Islet of Langerhans (tissue), 1 donor: ENCODE measurements at regions not wholly inside any gene's neighbourhood (a gene's known extent, or its start where the extent isn't known, plus 50 kb on each side); places are given as distances from the start of the nearest gene placed in this dataset.
"Not testable (repeated sequence)": the region's sequence is repeated elsewhere in the genome, so short reads cannot be mapped to it uniquely, and the experiment has no call there.

Experiments used
- FAIRE-seq: peaks from one replicate; lab custom pipeline; 2011; peaks lifted over from hg19 to GRCh38; lab: Jason Lieb, UNC

- no peak for FAIRE-seq
Observed at GRCh38 chr5:123937230-123937629, 425.3 kb downstream of the CSNK1G3 start.

DNA sequence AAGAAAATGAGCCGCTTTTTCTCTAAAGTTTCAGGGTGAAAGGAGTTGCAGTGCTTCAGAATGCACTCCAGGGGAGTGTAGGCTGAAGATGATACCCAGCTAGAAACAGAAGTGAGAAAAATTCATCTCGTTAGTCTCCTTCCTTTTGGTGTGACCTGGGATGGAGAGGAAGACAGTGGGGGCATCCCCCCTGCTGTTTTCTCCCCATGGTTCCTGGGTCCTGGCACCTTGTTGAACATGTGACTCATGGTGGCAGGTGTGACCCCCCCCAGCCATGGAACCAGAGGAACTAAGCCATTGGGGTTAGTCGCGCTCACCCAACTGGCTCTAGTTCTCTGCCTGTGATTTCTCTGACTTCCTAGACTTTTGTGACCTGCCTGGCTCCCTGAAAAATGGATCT is 424.6 kb downstream of the CSNK1G3 start:
- FAIRE-seq: no peak

- FAIRE-seq: not testable (repeated sequence)
Observed at GRCh38 chr5:123933812-123934211, 421.8 kb downstream of the CSNK1G3 start.

GRCh38 chr5:123929055-123929474 is 417.1 kb downstream of the CSNK1G3 start:
- FAIRE-seq: no peak

DNA sequence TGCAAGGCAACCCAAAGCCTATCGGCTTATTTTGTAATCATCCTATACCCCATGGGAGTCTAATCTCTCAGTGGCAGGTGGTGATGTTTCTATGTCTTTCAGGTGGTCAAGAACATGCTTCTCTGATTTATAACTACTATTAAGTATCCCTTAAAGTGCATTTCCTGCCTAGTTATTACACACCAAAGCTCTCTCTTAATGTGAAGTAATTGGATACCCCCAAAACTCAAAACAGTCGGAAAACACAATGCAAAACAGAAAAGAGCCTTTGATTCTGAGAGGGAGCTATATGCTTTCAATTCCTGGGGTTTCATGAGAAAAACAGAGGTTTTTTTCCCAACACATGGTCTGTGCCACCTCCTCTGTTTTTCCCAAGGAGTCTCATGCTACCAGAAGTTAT is 416.4 kb downstream of the CSNK1G3 start:
- no peak for FAIRE-seq

DNA sequence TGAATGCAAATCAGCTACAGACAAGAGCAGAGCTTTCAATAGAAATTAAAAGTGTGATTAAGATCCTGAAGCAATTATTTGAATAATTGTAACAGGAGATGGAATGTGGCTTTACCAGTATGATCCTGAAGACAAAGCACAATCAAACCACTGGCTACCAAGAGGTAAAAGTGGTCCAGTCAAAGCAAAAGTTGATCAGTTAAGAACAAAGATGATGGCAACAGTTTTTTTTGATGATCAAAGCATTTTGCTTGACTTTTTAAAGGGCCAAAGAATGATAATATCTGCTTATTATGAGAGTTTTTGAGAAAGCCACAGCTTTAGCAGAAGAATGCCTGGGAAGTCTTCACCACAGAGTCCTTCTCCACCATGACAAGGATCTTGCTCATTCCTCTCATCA is 409.2 kb downstream of the CSNK1G3 start:
- no peak for FAIRE-seq

- FAIRE-seq: peak; percentile 79
Observed at GRCh38 chr5:123916345-123917121, 404.6 kb downstream of the CSNK1G3 start.

- no peak for FAIRE-seq
Observed at GRCh38 chr5:123914333-123914732, 402.4 kb downstream of the CSNK1G3 start.

DNA sequence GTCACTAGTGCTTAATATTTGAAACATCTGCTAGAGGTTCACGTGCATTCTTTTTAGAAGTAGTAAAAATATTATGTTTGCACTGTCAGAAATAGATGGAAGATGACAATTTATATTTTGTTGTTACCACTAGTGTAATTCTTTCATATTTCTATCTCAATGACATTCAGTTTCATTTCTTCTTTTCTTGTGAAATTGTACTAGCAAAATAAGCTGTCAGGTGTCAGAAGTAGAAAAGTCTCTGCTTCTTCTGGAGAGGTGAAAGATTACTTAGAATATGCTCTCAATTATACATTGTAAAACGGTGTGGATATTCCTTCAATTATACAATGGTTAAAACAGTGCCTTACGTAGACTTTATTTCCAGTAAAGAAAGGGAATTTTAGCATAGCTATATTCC is 395.4 kb downstream of the CSNK1G3 start:
- no peak for FAIRE-seq

GRCh38 chr5:123906698-123907295 is 394.8 kb downstream of the CSNK1G3 start:
- FAIRE-seq: no peak

DNA sequence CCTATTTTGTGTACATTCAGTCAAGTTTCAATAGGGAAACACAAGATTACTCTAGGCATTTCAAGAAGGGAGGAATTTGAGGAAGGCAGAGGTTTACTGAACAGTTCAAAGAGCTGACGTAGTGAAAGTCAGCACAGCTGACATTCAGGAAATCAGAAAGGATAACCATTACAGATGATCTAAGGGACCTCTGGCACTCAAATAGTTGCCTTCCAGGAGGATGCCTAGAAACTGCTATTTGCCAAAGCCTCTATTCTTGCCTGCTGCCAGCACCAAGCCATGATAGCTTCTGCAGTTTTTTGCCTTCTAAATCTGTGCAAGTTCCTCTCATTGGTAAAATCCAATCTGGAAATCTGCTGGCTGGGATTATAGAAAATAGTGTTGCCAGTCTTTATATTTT is 373.1 kb downstream of the CSNK1G3 start:
- FAIRE-seq: no peak

DNA sequence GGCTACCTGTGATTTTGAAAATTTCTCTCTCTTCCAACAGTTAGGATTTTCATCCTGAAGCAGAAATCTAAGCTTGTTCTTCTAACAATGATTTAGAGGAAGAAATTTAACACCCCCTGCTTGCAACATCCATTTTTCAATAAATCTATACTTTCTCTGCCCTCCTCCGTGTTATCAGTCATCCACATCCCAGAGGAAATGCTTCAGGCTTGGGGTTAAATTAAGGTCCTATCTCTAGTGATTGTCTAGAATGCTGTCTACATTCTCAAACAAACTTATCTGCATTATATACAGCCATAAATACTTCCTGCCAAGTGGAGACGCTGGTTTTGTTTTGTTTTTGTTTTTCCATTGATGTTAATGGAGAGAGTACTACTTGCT is 371.0 kb downstream of the CSNK1G3 start:
- peak; percentile 51 for FAIRE-seq

- FAIRE-seq: peak; percentile 30
Observed at GRCh38 chr5:123882319-123882964, 370.5 kb downstream of the CSNK1G3 start.

GRCh38 chr5:123881759-123882244 is 369.8 kb downstream of the CSNK1G3 start:
- FAIRE-seq: peak; percentile 5

- peak; percentile 76 for FAIRE-seq
Observed at GRCh38 chr5:123880875-123881274, 368.9 kb downstream of the CSNK1G3 start.

DNA sequence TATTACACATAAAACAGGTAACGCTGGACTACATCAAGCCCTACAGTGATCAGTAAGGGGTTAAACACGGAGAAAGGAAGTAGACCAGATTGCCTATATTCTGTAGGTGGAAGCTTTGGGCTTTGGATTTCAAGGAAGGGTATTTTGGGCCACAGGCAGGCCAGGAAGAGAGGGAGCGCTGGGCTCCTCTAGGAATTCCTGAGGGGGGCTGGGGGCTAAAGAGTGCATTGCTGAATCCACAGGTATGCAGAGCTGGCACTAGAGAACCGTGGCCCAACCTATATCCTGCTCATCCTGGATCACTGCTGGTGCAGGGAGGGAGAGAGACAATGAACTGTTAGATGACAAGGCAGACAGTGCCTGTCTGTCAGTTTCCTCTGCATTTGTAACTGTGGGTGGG is 367.1 kb downstream of the CSNK1G3 start:
- FAIRE-seq: no peak

DNA sequence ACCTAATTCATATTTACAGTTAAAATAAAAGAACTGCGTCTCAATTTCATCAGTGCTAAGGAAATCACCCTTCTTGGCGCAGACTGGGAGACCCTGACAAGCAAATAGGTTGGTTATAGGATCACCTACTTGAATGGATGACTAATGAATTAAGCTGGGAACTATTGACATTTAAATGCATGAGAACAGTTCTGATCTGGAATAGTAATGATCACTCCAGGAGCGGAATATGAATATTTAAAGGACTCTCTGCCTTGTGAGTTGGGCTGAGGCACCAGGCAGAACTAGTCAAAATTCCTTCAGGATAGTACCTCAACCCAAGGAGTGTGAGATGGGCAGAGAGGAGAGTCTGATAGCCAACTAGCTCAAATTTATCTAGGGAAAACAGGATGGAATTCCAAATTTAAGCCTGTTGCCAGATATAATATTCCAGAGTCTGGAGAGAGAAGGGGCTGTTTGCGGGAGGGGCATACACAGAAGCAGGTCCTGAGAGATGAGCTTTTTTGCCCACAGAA is 364.4 kb downstream of the CSNK1G3 start:
- no peak for FAIRE-seq

- FAIRE-seq: no peak
Observed at GRCh38 chr5:123875561-123876275, 363.7 kb downstream of the CSNK1G3 start.

- FAIRE-seq: no peak
Observed at GRCh38 chr5:123874600-123875201, 362.7 kb downstream of the CSNK1G3 start.

GRCh38 chr5:123873846-123874245 is 361.9 kb downstream of the CSNK1G3 start:
- no peak for FAIRE-seq

GRCh38 chr5:123871373-123871772 is 359.4 kb downstream of the CSNK1G3 start:
- no peak for FAIRE-seq

DNA sequence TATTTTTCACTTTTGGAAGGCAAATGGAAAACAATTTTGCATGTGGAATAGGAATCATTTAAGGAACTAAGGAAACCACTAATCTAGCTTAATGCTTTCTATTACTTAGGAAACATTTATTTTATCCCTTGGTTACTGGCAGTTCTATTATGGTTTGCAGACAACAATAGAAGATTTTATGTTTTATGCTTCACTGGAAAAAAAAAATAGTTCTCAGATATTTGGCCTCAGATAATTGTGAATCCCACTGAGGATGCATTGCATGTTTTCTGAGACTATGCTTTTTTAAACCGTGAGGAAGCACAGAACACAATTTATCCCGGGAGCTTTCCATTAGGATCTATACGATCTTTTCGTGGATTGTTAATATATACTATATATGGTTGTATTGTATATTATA is 356.9 kb downstream of the CSNK1G3 start:
- no peak for FAIRE-seq
